Cerebellar cortex (tissue), 1 donor: ENCODE measurements at regions not wholly inside any gene's neighbourhood (a gene's known extent, or its start where the extent isn't known, plus 50 kb on each side); places are given as distances from the start of the nearest gene placed in this dataset.

ENCODE experiments used
- DNase-seq: peaks from one replicate; pipeline ENCODE4 v3.0.0-alpha.2; 2015; ENCODE audit warnings: low spot score

DNA sequence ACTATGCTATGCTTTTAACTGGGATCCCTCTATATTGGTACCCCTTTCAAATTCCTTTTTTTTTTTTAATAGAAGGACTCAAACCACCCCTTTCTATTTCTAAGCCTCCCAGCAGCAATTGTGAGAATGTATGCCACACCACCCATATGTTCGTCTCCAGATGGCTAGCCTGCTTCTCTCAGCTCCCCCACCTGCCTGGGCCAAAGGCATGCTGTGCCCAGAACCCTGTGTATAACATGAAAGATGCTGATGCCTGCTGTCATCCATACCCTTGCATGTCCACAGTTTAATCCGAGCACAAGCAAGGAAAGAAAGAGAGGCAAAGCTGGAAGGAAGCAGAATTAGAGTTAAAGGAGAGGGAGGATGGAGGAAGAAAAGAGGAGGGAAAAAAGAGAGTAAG lies 159.5 kb upstream of the CNTN6 start:
- DNase-seq: peak; percentile 98

DNA sequence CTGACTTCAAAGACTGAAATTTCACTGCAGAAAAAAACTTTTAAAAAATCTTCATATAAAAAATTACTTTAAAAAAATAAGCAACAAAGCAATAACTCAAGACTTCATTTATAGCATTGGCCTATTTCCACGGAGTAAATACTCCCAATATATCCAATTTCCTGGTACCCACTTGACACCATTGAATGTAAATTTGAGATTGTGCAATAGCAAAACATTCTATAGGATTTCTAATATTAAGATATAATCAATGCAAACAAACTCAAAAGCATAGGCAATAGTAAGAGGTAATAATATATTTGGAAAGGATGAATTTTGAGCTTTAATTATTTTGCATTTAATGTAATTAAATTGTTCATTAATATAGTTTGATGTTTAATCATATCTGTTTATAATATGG lies 148.0 kb upstream of the CNTN6 start:
- no peak for DNase-seq

DNA sequence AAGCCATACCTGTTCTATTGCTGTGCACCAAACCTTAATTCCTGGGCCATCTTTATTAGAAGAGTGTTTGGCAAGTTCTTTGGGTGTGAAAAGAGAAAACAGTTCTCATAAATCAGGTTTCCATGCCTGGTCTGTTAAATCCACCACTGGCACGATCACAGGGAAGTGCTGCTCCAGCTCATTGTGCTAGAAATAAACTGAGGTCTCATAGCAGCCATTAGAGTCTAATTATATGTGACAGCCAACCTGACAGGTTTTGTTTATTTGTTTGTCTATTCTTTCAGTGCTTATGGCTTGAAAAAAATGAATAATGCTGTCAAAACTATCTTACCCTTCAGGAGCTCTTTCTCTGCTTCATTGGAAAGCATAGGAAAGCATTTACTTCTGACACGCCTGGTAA lies 147.1 kb upstream of the CNTN6 start:
- DNase-seq: peak; percentile 89

- no peak for DNase-seq
Measured at GRCh38 chr3:952906-953305, 139.9 kb upstream of the CNTN6 start.

GRCh38 chr3:963255-963654 lies 129.6 kb upstream of the CNTN6 start:
- DNase-seq: no peak

GRCh38 chr3:963755-964154 lies 129.1 kb upstream of the CNTN6 start:
- no peak for DNase-seq

DNA sequence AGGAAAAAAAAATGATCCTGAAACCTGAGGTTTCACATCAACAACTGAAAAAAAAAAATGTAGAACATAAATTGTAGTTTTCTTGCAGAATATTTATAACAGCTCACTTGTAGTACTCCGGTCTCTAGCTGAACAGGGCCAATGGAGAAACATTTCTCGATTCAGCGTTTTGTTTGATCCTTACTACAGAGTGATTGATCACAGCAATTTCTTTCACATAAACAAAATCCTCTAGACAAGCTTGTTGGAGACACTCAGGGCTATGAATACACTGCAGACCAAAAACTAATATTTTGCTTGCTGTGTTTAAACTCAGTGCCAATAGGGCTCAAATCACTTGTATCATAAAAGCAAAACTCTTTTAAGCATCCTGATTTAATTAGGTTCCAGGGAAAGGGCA lies 127.0 kb upstream of the CNTN6 start:
- DNase-seq: no peak

DNA sequence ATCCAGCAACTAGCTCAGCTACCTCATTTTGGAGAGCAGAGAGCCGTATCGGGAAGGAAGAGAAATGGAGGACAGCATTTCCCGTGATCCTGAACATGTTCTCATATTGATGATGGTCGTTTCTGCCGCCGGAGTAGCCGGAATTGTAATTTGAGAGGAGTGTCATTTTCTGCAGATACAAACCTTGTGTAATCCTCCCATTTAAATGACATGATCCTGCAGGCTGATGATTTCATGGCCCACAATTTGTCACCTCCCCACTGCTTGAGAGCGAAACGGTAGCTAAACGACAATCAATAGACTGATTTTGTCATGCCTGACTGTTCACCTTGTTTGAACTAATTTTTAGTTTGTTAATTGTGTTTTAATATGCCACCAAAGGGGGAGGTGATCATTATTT lies 126.5 kb upstream of the CNTN6 start:
- DNase-seq: no peak

DNA sequence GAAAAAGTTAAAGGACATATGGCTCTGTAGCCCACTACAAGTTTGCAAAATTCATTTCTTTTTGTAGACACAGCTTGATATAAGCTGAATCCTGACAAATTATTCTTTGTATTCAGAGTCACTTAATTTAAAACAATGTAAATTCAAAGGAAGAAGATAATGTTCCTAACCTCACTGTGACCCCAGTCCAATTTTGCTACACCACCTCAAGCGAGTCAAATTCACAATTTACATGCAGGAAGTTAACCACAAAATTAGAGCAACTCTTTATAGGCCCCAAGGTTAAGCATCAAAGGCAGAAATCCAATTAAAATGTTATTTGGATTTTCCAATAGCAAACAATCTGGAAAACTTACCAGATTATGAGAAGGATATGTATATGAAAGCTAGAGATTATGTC lies 119.5 kb upstream of the CNTN6 start:
- DNase-seq: no peak

DNA sequence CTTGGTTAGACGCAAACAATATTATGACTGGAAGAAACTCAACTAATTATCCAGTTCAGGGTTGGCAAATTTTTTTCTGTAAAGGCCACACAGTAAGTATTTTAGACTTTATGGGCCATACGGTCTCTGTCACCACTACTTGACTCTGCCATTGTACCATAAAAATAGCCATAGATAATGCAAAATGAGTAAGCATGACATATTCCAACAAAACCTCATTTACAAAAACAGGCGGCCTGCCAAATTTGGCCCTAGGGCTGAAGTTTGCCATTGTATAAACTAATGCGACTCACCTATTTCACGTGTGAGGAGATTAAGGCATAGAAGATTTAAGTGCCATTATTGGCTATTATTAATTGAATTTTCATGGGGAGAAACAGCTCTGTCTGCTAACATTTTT lies 116.8 kb upstream of the CNTN6 start:
- no peak for DNase-seq

- no peak for DNase-seq
Measured at GRCh38 chr3:981156-981555, 111.7 kb upstream of the CNTN6 start.

GRCh38 chr3:988785-989184 lies 104.0 kb upstream of the CNTN6 start:
- DNase-seq: no peak

DNA sequence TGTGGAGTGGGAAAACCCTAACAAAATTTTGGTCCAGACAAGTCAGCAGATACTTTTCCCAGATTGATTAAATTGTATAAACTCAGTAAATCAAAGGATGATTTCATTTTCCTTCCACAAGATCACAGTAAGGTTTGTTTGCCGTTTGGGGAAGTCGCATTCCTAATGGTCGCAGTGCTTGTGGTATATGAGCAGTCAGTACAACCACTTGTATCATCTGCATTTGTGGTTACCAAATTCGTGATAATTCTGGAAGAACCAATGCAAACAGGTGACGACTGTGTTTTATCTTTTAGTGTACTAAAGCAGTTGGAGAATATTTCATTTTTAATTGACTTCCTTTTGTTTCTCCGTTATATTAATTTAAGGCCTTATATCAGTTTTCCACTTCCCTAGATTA lies 100.0 kb upstream of the CNTN6 start:
- no peak for DNase-seq

DNA sequence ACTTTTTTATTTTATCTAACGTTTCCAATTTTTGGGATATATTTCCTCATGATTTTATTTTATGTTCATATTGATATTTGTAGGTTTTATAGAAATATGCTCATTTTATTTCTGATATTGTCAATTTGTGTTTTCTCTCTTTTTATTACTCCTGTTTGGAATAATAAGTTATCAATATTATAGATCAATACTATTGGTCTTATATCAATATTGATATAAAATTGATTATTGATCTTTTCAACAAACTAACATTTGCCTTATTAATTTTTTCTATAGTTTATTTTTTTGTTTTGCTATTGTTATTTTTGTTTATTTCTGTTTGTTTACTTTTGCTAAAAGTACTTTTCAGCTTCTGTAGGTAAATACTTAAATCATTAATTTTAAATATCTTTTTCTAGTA lies 90.8 kb upstream of the CNTN6 start:
- no peak for DNase-seq

- DNase-seq: no peak
Measured at GRCh38 chr3:1007866-1008265, 85.0 kb upstream of the CNTN6 start.

DNA sequence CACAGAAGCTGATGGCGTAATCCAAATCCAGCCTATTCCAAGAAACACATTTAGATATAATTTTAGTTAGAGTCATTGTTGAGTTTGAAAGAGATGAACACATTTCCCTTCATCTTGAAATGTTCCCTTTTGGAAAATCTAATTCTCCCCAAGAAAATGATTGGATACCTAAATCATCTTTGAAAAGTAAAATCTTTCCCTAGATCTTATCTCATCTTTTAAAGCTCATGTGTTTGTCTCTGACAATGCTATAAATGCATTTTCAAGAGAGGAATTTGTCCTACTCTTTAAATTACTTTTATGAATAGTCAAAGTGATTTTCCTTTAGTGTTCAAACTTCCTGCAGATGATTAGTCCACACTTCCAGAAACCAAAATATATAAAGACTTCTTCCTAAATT lies 82.6 kb upstream of the CNTN6 start:
- DNase-seq: no peak

- DNase-seq: no peak
Measured at GRCh38 chr3:1015826-1016225, 77.0 kb upstream of the CNTN6 start.

DNA sequence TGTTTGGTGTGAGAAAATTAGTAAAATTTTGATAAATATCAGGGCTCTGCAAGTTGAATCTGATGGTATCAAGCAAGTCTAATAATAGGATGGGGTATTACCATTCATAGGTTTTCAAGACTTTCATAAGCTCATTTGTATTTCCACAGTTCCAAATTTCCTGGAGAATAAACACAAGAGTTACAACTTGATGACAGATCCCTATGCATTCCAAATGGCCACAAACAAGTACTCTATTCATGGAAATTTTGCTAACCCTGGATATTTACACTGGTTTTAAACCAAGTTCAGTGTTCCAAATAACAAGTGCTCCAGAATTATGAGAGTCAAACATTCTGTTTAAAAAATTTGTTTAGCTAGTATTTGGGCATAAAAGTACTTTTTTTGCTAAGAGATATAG lies 75.0 kb upstream of the CNTN6 start:
- DNase-seq: no peak

DNA sequence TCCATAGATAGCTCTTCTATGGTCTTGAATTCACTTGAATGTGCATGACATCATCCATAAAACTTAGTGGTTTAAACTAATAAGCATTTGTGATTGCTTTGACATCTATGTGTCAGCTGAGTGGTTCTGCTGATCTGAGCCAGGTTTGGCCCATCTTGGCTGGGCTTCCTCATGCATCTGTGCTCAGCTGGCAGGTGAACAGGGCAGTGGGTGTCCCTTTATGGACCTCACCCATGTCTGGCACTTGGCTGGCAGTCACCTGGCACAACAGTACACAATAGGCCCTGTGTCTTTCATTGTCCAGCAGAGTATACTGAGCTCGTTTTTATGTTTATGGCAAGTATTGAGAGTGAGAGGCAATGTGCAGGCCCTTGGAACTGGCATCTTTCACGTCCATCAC lies 73.7 kb upstream of the CNTN6 start:
- DNase-seq: no peak

DNA sequence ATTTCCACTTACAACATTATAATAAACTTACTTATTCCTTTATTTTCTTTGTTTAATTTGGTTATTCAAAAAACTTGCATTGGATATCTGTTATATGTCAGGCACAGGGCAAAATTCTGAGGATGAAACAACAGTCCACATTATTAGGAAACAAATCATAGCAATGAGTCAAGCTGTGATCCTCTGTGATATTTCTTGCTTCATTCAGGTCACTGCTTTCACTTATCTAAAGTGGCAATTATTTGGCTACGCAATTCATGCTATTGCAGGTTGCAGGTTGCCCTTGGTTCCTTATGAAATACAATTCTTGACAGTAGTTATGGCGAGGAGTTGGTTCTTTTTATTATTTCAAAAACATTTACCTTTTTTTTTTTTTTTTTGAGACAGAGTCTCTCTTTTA lies 66.4 kb upstream of the CNTN6 start:
- peak; percentile 84 for DNase-seq

DNA sequence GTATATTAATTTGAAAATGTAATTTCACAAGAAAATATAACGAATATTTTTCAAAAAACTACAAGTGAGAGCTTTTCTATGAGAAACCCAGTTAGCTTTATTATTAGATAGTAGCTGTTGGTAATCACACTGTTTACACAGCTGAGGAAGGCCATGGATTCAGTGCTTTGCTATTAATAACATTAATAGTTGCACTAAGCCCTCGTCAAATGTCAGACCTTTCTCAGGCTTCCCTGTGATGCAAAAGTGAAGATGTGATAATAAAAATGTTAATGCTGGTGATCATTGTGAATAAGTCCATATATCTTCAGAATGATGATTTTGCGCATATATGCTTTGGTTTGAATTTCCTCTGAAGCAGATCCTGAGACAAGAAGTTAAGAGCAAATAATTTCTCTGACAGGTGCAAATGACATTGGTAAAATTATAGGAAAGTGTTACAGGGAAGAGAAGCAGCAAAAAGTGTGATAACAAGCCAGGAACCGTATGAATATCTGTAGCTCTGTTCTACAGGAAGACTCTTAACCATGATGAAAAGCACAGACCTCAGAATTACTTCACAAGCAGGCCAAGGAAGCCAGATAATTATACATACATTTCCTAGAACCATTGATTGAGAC lies 56.5 kb upstream of the CNTN6 start:
- DNase-seq: no peak

GRCh38 chr3:1037631-1038030 lies 55.2 kb upstream of the CNTN6 start:
- DNase-seq: no peak
